ENCODE measurements at regions not wholly inside any gene's neighbourhood (a gene's known extent, or its start where the extent isn't known, plus 50 kb on each side); places are given as distances from the start of the nearest gene placed in this dataset.

DNA sequence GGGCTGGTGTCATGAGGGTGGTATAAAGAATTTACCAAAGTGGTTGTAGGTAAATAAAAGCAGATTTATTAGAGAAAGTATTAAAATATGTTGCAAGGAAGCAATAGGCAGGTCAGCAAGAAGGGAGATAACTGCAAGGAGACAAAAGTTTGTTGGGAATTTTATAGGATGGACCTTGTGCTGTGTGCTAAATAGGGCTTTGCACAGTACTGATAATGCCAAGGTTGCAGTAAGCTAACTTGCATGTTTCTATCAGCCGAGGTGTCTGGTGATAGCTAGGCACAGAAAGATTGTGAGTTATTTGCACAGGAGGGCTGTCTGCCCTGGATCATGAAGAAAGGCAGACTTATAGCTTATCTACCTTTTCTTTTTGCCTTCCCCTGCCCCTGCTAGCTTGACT lies 102.5 kb upstream of the SPRED1 start:
- CTCF ChIA-PET = no interaction called here
- intact Hi-C loops (cut with micrococcal nuclease) = no loop called here
- H3K9me3 Mint-ChIP-seq = peaks cover 12% of the 10 kb centered on the region

GRCh38 chr15:38150794-38151193 lies 101.8 kb upstream of the SPRED1 start:
- no peak for ATAC-seq (ENCODE audit: low read depth)
- H3K27ac Mint-ChIP-seq = no peak overlapping the region
- no peak overlapping the region for H3K4me3 Mint-ChIP-seq
- peaks cover 2% of the 10 kb centered on the region for H3K4me1 Mint-ChIP-seq
- no peaks in the 10 kb centered on the region for H3K36me3 Mint-ChIP-seq (ENCODE audit: low read depth)
- H3K27me3 Mint-ChIP-seq = peaks cover 5% of the 10 kb centered on the region
- DNase-seq = no peak
- ChIA-PET CTCF (no interaction called here), POLR2A (no interaction called here)
- peaks cover 15% of the 10 kb centered on the region for H3K9me3 Mint-ChIP-seq
- intact Hi-C loops (cut with micrococcal nuclease) = no loop called here
- TF ChIP-seq CTCF (IDR thresholded peaks at IDR 0.05) = no peak

More for the DNA sequence above, 102.5 kb upstream of the SPRED1 start:
- Mint-ChIP-seq H3K36me3 (ENCODE audit: low read depth) (no peaks in the 10 kb centered on the region), H3K4me1 (peaks cover 2% of the 10 kb centered on the region), H3K27ac (no peak overlapping the region), H3K4me3 (no peak overlapping the region), H3K27me3 (peaks cover 5% of the 10 kb centered on the region)
- no peak for TF ChIP-seq CTCF (IDR thresholded peaks at IDR 0.05)
- ATAC-seq (ENCODE audit: low read depth) (no peak), DNase-seq (no peak)
- POLR2A ChIA-PET = no interaction called here

DNA sequence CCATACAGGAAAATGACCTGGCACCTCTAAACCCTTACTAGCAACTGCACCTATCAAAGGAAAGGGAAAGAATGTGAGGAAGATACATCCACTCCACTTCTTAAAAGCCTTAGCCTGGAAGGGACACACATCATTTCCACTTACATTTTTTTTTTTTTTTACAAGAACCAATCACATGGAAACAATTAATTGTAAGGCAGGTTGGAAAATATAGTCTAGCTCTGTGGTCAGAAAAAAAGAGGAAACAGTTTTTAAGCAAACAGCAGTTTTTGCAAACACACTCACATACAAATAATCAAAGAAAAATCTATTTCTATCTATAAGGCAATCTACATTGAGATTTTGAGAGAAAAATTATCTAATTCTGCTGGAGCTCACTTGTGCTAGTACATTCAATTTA lies 98.9 kb upstream of the SPRED1 start:
- intact Hi-C loops (cut with micrococcal nuclease) = no loop called here
- Mint-ChIP-seq H3K4me1 (peaks cover 2% of the 10 kb centered on the region), H3K36me3 (ENCODE audit: low read depth) (no peaks in the 10 kb centered on the region), H3K27ac (no peak overlapping the region), H3K4me3 (no peak overlapping the region), H3K27me3 (peaks cover 7% of the 10 kb centered on the region), H3K9me3 (peaks cover 24% of the 10 kb centered on the region)
- ChIA-PET POLR2A (no interaction called here), CTCF (no interaction called here)
- no peak for TF ChIP-seq CTCF (IDR thresholded peaks at IDR 0.05)
- no peak for ATAC-seq (ENCODE audit: low read depth)
- no peak for DNase-seq

GRCh38 chr15:38154255-38154654 lies 98.4 kb upstream of the SPRED1 start:
- H3K36me3 Mint-ChIP-seq (ENCODE audit: low read depth) = no peaks in the 10 kb centered on the region
- peaks cover 24% of the 10 kb centered on the region for H3K9me3 Mint-ChIP-seq
- CTCF ChIA-PET = no interaction called here
- peaks cover 7% of the 10 kb centered on the region for H3K27me3 Mint-ChIP-seq
- ATAC-seq (ENCODE audit: low read depth) (no peak), DNase-seq (no peak)
- POLR2A ChIA-PET = no interaction called here
- no peak for TF ChIP-seq CTCF (IDR thresholded peaks at IDR 0.05)
- H3K27ac Mint-ChIP-seq = no peak overlapping the region
- peaks cover 2% of the 10 kb centered on the region for H3K4me1 Mint-ChIP-seq
- H3K4me3 Mint-ChIP-seq = no peak overlapping the region
- intact Hi-C loops (cut with micrococcal nuclease) = no loop called here

DNA sequence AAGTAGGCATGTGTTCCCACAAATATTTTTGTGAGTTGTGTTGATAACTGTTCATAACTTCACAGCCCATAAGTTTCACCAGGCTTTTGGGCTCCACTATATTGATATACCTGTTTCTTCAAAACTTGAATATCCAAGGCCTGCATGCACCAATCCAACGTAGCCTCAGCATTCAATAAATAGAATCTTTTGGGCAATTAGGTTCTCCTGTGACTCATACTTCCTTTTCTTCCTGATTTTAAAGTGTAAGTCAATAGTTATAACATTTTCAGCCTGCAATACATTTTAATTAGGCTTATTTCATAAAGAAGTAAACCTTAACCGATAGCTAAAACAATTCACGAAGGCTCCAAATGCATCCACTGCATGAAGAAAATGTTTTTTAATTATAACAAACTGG lies 97.8 kb upstream of the SPRED1 start:
- ChIA-PET POLR2A (no interaction called here), CTCF (no interaction called here)
- peaks cover 23% of the 10 kb centered on the region for H3K9me3 Mint-ChIP-seq
- no peaks in the 10 kb centered on the region for H3K36me3 Mint-ChIP-seq (ENCODE audit: low read depth)
- H3K4me1 Mint-ChIP-seq = no peaks in the 10 kb centered on the region
- ATAC-seq (ENCODE audit: low read depth) (no peak), DNase-seq (no peak)
- no peak overlapping the region for H3K27ac Mint-ChIP-seq
- no peak overlapping the region for H3K4me3 Mint-ChIP-seq
- TF ChIP-seq CTCF (IDR thresholded peaks at IDR 0.05) = no peak
- H3K27me3 Mint-ChIP-seq = peaks cover 7% of the 10 kb centered on the region
- intact Hi-C loops (cut with micrococcal nuclease) = no loop called here

Data from activated B cell treated with CpG ODN at 0.5 μM for 24 hours (primary cell).